KG1 (cell line): ENCODE measurements at regions not wholly inside any gene's neighbourhood (a gene's known extent, or its start where the extent isn't known, plus 50 kb on each side); places are given as distances from the start of the nearest gene placed in this dataset.
"Not testable (repeated sequence)": the region's sequence is repeated elsewhere in the genome, so short reads cannot be mapped to it uniquely, and the experiment has no call there.

Experiments used
- DNase-seq: peaks from one replicate; lab custom pipeline; 2025; lab: John Stamatoyannopoulos, UW

GRCh38 chr3:3686907-3687648, 112.2 kb upstream of the LRRN1 start:
- no peak for DNase-seq

DNA sequence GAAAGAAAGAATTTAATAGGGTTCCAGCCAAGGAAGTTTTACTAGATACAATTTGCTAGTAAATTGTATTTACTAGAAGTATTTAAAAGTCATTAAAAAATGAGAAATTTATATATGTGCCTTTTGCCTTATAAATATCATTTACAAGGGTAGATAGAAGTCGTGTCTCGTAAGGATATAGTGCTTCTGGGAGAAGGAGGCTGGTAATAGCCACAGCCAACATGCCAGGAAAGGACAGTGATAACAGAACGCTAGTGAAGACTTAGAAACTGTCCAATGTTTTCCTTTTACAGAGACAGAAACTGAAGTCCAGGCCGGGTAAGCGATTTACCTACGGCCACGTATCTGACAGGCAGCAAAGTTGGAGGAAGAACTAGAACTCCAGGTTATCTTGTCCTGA, 113.5 kb upstream of the LRRN1 start:
- DNase-seq = no peak

GRCh38 chr3:3683261-3683660, 116.0 kb upstream of the LRRN1 start:
- no peak for DNase-seq

- DNase-seq = no peak
These were observed 123.4 kb upstream of the LRRN1 start for GRCh38 chr3:3675801-3676200.

DNA sequence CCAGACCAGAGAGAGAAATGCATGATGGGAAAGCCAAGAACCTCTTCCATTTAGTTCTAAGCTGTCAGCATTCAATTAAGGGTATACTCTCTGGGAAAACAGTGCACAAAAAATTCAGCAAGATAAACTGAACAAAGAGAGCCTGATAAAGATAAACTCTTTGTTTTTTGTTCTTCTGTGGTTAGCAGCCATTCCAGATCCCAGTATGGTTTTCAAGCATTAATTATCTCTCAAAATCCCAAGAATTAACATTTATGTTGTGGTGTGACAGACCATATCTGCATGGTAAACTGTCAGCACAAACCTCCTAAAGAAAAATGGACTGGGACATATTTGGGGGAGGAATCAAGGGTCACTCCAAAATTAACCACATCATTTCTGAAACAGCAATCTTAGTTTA, 124.0 kb upstream of the LRRN1 start:
- no peak for DNase-seq

- DNase-seq = peak; percentile 14
These were observed 132.6 kb upstream of the LRRN1 start for GRCh38 chr3:3666664-3667063.

DNA sequence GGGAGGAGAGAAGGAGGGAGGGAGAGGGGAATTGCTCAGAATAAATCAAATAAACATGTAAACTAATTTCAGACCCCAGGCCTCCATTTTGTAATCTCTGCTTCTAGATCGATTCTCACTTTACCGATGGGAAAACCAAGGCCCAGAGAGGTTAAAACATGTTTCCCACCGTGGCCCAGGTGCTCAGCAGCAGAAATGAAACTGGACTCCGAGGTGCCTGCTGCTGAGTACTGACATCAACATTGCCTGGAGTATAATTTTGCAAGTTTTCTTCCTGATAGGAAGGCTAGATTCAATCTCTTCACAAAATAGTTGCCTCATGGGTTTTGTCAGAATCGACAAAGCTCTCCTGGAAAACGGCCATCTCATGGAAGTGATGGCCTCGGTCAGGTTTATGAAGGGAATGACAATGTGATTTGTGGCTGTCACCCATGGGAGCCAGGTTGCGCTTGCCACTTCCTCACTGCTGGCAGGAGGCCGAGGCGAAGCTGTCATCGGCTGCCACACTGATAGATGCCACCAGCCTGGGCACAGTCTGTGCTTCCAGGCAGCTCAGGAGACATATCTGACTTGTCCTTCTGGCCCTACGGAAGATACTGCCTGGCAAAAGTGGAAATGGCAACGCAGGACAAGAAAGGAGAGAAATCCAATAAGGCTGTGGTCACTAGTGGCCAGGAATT, 133.1 kb upstream of the LRRN1 start:
- no peak for DNase-seq

DNA sequence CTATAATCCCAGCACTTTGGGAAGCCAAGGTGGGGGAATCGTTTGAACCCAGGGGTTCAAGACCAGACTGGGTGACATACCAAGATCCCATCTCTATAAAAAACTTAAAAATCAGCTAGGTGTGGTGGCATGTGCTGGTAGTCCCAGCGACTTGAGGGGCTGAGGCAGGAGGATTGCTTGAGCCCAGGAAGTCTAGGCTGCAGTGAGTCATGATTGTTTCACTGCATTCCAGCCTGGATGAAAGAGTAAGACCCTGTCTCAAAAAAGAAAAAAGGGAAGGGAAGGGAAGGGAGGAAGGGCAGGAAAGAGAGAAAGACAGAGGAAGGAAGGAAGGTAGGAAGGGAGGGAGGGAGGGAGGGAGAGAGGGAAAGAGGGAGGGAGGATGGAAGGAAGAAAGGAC, 133.7 kb upstream of the LRRN1 start:
- no peak for DNase-seq

DNA sequence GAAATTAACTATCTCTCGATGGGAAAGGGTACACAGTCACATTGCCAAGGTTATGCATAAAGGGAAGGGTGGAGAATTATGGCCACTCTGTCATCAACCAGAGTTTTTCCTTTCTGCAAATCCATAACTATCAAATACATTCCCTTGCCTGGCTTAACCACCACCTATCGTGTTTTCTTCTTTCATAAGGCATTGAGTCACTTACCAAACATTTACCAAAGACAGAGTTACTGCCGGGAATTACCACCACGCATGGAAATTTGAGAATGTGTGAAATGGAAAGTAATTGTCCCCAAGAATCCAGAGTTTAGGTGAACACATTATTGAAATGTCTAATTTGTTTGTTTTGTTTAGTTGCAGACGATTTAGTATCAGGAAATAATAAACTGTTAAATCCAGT, 134.3 kb upstream of the LRRN1 start:
- no peak for DNase-seq

DNA sequence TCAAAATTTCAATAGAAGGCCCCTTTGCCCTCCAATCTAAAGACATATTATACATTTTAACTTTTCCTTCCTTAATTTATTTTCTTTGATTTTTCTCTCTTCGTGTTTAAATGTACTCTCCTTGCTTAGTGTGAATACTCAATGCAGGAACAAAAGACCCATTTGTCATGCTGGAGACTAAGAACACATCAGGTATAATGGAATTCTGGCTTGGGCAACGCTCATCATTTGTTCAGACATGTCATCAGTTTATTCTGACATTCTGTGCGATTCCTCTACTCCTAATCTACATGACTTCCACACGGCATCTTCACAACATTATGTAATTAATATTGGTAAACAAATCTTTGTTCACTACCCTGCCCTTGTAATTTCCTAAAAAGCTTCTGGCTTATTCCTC, 136.6 kb upstream of the LRRN1 start:
- no peak for DNase-seq

GRCh38 chr3:3654916-3655315, 144.3 kb upstream of the LRRN1 start:
- no peak for DNase-seq

DNA sequence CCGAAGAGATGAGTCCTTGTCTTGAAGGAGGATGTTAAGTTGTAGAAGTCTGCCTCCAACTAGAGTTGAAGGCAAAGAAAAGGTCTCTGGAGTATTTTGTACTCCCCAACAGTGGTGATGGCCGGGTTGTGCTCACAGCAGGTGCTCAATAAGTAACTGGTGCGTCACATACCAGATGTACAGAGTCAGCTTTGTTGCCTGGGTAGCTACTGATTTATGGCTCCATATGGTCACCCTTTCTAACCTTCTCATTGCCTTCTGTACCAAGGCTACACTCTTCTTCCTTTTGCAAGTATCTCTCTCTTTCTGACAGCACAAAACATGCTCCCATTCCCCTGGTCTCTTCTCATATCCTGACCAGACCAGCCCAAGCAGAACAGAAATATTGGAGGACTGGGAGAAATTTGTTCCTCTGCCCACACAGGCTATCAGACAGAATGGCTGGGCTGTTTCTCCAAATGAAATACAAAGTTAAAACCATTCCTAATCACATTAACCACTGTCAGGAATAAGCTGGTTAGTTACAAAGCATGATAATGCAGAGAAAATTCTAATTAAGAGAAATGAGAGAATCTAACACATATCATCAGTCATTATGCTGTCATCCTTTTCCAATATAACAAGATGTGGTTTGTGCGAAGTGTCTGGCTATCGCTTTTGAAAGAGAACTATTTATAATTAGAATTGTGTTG, 150.1 kb upstream of the LRRN1 start:
- DNase-seq = no peak

DNA sequence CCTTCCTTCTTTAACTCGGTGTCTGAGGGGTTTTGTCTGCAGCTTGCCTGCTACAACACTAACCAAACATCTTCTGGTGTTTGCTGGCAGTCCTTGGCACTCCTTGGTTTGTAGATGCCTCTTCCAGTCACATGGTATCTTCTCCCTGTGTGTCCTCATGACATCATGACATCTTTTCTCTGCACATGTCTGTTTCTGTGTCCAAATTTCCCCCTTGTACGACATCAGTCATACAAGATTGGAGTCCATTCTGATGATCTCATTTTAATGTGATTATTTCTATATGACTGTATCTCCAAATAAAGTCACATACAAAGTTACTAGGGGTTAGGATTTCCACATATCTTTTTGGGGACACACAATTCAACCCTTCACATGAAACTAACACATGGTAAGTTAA, 152.3 kb upstream of the LRRN1 start:
- no peak for DNase-seq

- DNase-seq = not testable (repeated sequence)
These were observed 153.0 kb upstream of the LRRN1 start for GRCh38 chr3:3646103-3646844.

- DNase-seq = no peak
These were observed 157.3 kb upstream of the LRRN1 start for GRCh38 chr3:3641877-3642455.

GRCh38 chr3:3639078-3639477, 160.2 kb upstream of the LRRN1 start:
- no peak for DNase-seq

DNA sequence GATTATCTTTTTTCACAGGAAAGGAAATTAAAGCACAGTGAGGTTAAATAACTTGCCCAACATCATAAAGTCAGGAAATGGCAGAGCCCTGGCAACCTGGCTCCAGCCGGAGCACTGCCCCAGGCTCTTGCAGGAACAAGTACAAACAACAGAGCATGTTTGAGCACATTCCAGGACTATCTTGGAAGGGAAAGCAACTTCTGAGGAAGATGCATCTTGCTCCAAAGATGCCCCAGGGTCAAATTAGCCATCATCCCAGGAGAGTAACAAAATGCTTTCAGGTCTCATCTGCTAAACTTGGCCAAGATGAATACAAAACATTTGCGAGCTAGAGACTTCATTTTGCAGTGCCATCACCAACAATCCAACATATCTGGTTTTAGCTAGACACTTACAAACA, 162.4 kb upstream of the LRRN1 start:
- no peak for DNase-seq

- no peak for DNase-seq
These were observed 164.1 kb upstream of the LRRN1 start for GRCh38 chr3:3635109-3635508.

GRCh38 chr3:3634326-3634725, 164.9 kb upstream of the LRRN1 start:
- no peak for DNase-seq

- no peak for DNase-seq
These were observed 165.5 kb upstream of the LRRN1 start for GRCh38 chr3:3633761-3634160.

GRCh38 chr3:3632449-3632848, 166.8 kb upstream of the LRRN1 start:
- no peak for DNase-seq

DNA sequence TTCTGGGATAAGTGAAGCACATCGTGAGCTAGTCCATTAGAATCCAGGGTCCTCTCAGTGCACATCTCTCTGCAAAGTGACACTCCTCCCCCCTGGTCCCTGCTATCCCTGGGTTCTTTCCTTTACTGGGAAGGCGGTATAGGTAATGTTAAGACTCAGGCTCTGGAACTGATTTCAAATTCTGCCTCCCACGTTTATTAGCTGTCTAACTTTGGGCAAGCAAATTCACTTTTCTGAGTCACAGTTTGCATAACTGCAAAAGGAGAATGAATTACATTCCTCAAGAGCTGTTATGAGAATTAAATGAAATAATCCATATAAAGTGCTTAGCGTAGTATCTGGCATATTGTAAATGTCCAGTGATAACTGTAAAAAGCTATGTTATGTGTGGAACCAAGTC, 168.1 kb upstream of the LRRN1 start:
- DNase-seq = no peak
